GM08714 (cell line): ENCODE measurements at regions not wholly inside any gene's neighbourhood (a gene's known extent, or its start where the extent isn't known, plus 50 kb on each side); places are given as distances from the start of the nearest gene placed in this dataset.

Source experiments
- H3K4me3 ChIP-seq: fragments of 200-500 bp; sonication (Bioruptor generic); 2 replicates; pipeline ENCODE4 v1.5.1; 2014; ENCODE audit warnings: mild to moderate bottlenecking, low read length, inconsistent platforms
- ZNF274 ChIP-seq: IDR thresholded peaks from 2 replicates; pipeline ENCODE4 v1.6.1; 2012; ENCODE audit warnings: mild to moderate bottlenecking, low read depth, low read length

GRCh38 chr11:135075740-135076139 lies 663.7 kb upstream of the B3GAT1 start:
- H3K4me3 ChIP-seq: peak overlapping the region; percentile 66; the same call in 1 of the 2 replicates
- no peak for TF ChIP-seq ZNF274

- H3K4me3 ChIP-seq: no peak overlapping the region
- TF ChIP-seq ZNF274: no peak
Observed at GRCh38 chr11:135074397-135074998, 662.5 kb upstream of the B3GAT1 start.

DNA sequence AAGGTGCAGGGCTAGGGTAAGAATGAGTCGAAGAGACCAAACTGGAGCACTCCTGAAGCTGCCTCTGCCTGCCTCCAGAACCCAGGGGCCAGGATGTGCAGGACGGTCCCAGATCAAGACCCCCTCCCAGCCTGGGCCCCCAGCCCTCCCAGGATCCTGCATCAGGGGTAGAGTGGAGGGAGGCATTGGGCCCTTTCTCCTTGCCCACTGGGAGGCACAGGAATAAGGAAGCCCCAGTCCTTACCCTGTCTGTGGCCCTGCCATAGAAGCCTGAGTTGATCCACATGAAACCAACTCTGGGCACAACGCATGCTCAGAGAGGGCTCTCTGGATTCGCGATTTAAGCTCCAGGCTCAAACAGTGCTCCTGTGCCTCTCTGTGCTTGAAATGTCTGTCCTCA lies 661.8 kb upstream of the B3GAT1 start:
- TF ChIP-seq ZNF274: no peak
- H3K4me3 ChIP-seq: no peak overlapping the region

DNA sequence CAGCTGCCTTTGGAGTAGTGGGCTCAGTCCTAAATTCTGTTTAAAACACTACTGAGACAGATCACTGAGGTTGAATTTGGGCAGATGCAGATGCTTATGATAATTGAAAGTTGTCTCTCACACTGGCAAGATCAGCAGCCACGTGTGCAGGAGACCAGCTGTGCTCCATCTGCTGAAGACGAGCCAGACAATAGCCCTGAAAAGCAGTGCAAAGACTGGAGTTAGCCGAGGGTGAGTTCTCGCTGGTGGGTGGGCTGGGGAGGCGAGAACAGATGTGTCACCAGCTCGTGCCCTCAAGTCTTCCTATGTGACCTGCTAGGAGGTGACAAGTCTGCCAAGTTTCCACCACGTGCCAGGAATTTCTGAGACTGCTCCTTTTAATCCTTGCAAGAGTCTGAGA lies 661.3 kb upstream of the B3GAT1 start:
- no peak overlapping the region for H3K4me3 ChIP-seq
- no peak for TF ChIP-seq ZNF274

GRCh38 chr11:135069890-135070289 lies 657.8 kb upstream of the B3GAT1 start:
- no peak for TF ChIP-seq ZNF274
- no peak overlapping the region for H3K4me3 ChIP-seq

GRCh38 chr11:135069063-135069462 lies 657.0 kb upstream of the B3GAT1 start:
- no peak overlapping the region for H3K4me3 ChIP-seq
- no peak for TF ChIP-seq ZNF274

DNA sequence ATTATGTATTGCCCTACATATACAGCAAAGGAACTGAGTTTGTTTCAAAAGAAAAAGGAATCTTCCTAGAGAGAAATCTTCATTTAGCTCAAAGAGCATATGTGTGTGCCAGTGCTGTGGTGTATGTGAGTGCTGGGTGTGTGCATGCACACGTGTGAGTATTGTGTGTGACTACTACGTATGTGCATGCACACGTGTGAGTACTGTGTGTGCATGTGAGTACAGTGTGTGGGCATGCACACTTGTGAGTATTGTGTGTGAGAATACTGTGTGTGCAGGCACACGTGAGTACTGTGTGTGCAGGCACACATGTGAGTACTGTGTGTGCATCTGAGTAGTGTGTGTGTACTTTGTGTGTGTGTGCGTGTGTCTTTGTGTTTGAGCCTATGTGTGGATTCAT lies 651.0 kb upstream of the B3GAT1 start:
- TF ChIP-seq ZNF274: no peak
- H3K4me3 ChIP-seq: no peak overlapping the region

- TF ChIP-seq ZNF274: no peak
- no peak overlapping the region for H3K4me3 ChIP-seq
Observed at GRCh38 chr11:135061166-135061565, 649.1 kb upstream of the B3GAT1 start.

DNA sequence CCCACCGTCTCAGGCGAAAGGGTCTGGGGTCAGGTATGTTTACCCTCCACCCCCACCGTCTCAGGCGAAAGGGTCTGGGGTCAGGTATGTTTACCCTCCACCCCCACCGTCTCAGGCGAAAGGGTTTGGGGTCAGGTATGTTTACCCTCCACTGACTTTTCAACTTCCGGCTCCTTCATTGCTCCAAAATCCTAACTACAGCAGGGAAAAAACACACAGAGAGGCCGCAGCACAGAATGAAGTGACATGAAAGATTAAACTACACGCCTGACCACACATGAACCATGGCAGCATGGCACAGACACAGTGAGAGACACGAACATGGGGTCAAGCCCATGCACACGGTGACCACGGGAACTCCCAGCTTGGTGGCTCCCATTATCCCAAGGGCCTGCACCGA lies 634.9 kb upstream of the B3GAT1 start:
- no peak overlapping the region for H3K4me3 ChIP-seq
- TF ChIP-seq ZNF274: no peak

GRCh38 chr11:135046556-135046955 lies 634.5 kb upstream of the B3GAT1 start:
- no peak for TF ChIP-seq ZNF274
- H3K4me3 ChIP-seq: no peak overlapping the region

DNA sequence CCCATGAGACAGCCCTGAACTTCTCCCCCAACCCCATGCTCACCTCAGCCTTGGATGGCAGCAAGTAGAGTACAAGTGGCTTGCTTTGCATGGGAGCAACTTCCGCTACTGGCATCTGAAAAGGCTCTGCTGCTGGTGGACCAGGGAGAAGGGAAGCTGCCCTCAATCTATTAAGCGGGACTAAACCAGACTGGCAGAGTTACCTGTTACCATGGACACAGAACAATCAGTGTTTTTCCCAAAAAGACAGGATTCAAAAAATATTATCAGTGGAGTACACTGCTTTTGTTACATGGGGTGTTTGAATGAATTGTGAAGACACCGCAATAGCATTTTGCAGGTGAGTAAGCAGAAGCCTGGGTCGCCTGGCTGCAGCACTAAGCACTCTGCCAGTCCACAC lies 631.4 kb upstream of the B3GAT1 start:
- no peak for TF ChIP-seq ZNF274

GRCh38 chr11:135037828-135038227 lies 625.8 kb upstream of the B3GAT1 start:
- no peak overlapping the region for H3K4me3 ChIP-seq
- no peak for TF ChIP-seq ZNF274

More for the DNA sequence above, 631.4 kb upstream of the B3GAT1 start:
- H3K4me3 ChIP-seq: no peak overlapping the region

DNA sequence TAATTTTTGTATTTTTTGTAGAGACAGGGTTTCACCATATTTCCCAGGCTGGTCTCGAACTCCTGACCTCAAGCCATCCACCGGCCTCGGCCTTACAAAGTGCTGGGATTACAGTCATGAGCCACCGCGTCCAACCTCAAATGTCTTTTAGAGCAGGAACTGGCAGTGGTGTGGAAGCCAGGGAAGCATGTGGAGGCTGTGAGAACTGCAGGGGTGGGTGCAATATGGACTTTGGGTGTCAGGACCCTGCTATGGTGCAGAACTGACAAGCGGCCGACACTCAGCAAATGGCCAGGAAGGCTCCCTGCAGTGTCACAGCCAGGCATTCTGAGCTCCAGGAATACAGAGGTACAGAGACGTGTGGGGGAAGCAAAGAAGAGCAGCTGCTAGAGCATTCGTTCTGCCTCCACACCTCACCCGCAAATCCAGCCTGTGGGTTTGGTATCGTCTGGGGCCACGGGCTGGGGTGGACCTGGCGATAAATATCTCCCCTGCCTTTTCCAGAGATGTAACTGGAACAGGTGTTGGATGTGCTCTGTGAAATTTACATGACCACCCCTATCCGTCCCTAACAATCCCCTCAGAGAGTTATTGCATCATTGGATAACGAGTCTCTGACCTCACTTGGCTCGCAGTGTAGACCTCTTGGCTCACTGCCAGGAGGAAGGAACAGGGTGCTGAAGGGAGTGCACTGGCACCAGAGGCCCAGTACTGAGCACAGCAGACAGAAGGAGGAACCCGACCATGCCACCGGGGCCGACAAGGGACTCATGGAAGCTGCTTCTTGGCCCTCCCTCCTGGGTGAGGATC lies 624.7 kb upstream of the B3GAT1 start:
- H3K4me3 ChIP-seq: no peak overlapping the region
- TF ChIP-seq ZNF274: no peak

DNA sequence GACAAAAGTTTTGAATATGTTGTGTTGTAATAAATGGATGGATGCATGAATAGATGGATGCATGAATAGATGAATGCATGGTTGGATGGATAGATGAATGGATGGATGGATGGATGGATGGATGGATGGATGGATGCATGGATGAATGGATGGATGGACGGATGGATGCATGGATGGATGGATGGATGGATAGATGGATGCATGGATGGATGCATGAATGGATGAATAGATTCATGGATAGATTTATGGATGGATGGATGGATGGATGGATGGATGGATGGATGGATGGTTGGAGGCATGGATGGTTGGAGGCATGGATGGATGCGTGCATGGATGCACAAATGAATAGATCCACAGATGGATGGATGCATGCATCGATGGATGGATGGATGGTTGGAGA lies 623.2 kb upstream of the B3GAT1 start:
- H3K4me3 ChIP-seq: no peak overlapping the region
- TF ChIP-seq ZNF274: no peak

DNA sequence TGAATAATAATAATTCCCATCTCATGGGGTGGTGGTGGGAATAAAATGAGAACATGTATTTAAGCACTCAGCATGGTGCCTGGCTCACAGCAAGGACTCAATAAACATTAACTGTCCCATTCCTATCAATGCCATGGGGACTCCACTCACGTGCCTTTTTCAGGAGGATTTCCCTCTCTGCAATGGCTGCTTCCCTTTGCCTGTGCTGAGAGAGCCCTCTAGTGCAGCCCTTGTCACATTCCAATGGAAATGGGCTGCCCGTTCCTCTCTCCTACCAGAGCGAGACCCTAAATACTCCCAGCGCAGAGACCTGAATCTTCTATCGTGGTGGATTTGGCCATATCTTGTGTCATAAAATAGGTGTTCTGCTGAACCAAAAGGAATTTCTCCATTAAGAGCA lies 621.5 kb upstream of the B3GAT1 start:
- no peak overlapping the region for H3K4me3 ChIP-seq
- no peak for TF ChIP-seq ZNF274
